Effector memory CD4-positive, alpha-beta T cell (primary cell): ENCODE measurements at regions not wholly inside any gene's neighbourhood (a gene's known extent, or its start where the extent isn't known, plus 50 kb on each side); places are given as distances from the start of the nearest gene placed in this dataset.

ENCODE experiments used
- DNase-seq, 3 donors: peaks; one replicate each; pipeline ENCODE4 v3.0.0-alpha.2; 2020
- H3K27ac ChIP-seq: 2 replicates; pipeline ENCODE4 v1.7.0; 2013; ENCODE audit warnings: mild to moderate bottlenecking, low read length, moderate library complexity; ENCODE audit not compliant: insufficient read depth, poor library complexity, severe bottlenecking
- H3K27me3 ChIP-seq: replicated peaks from 2 replicates; pipeline ENCODE4 v1.7.0; 2013; ENCODE audit warnings: mild to moderate bottlenecking, low read length; ENCODE audit not compliant: insufficient read depth, control insufficient read depth, poor library complexity, severe bottlenecking
- H3K36me3 ChIP-seq: 2 replicates; pipeline ENCODE4 v1.7.0; 2013; ENCODE audit warnings: mild to moderate bottlenecking, low read length, moderate library complexity; ENCODE audit not compliant: control insufficient read depth, insufficient read depth
- H3K4me1 ChIP-seq: 2 replicates; pipeline ENCODE4 v1.7.0; 2013; ENCODE audit warnings: low read length, mild to moderate bottlenecking; ENCODE audit not compliant: control insufficient read depth, insufficient read depth, poor library complexity, severe bottlenecking
- H3K4me3 ChIP-seq: 2 replicates; pipeline ENCODE4 v1.7.0; 2013; ENCODE audit warnings: low read length, low read depth, mild to moderate bottlenecking; ENCODE audit not compliant: insufficient read depth, poor library complexity, severe bottlenecking
- H3K9me3 ChIP-seq: 2 replicates; pipeline ENCODE4 v1.7.0; 2013; ENCODE audit warnings: mild to moderate bottlenecking, low read length, moderate library complexity; ENCODE audit not compliant: control insufficient read depth

- Histone ChIP-seq H3K4me1 (no peaks in the 10 kb centered on the region), H3K36me3 (no peaks in the 10 kb centered on the region), H3K4me3 (no peak overlapping the region), H3K9me3 (no peaks in the 10 kb centered on the region), H3K27ac (no peak overlapping the region), H3K27me3 (no peaks in the 10 kb centered on the region)
- DNase-seq: no peak
Observed at GRCh38 chr7:10688544-10688943, 285.1 kb upstream of the PHF14 start.

GRCh38 chr7:10696064-10696463 lies 277.6 kb upstream of the PHF14 start:
- Histone ChIP-seq H3K4me1 (no peaks in the 10 kb centered on the region), H3K36me3 (no peaks in the 10 kb centered on the region), H3K9me3 (no peaks in the 10 kb centered on the region), H3K27ac (no peak overlapping the region), H3K4me3 (no peak overlapping the region), H3K27me3 (no peaks in the 10 kb centered on the region)
- DNase-seq: no peak

- H3K27me3 ChIP-seq: no peaks in the 10 kb centered on the region
- no peaks in the 10 kb centered on the region for H3K36me3 ChIP-seq
- H3K4me3 ChIP-seq: no peak overlapping the region
- no peak overlapping the region for H3K27ac ChIP-seq
- no peaks in the 10 kb centered on the region for H3K4me1 ChIP-seq
- no peak for DNase-seq
- H3K9me3 ChIP-seq: no peaks in the 10 kb centered on the region
Observed at GRCh38 chr7:10703059-10703458, 270.6 kb upstream of the PHF14 start.

- Histone ChIP-seq H3K4me1 (no peaks in the 10 kb centered on the region), H3K9me3 (no peaks in the 10 kb centered on the region), H3K27me3 (no peaks in the 10 kb centered on the region), H3K27ac (no peak overlapping the region), H3K4me3 (no peak overlapping the region), H3K36me3 (no peaks in the 10 kb centered on the region)
- no peak for DNase-seq
Observed at GRCh38 chr7:10703981-10704380, 269.7 kb upstream of the PHF14 start.

- Histone ChIP-seq H3K4me3 (no peak overlapping the region), H3K4me1 (no peaks in the 10 kb centered on the region), H3K9me3 (no peaks in the 10 kb centered on the region), H3K27ac (no peak overlapping the region), H3K27me3 (no peaks in the 10 kb centered on the region), H3K36me3 (no peaks in the 10 kb centered on the region)
- no peak for DNase-seq
Observed at GRCh38 chr7:10704653-10705052, 269.0 kb upstream of the PHF14 start.

- no peak for DNase-seq
- H3K27ac ChIP-seq: no peak overlapping the region
- H3K9me3 ChIP-seq: no peaks in the 10 kb centered on the region
- H3K36me3 ChIP-seq: no peaks in the 10 kb centered on the region
- H3K4me1 ChIP-seq: no peaks in the 10 kb centered on the region
- no peaks in the 10 kb centered on the region for H3K27me3 ChIP-seq
- H3K4me3 ChIP-seq: no peak overlapping the region
Observed at GRCh38 chr7:10706875-10707493, 266.7 kb upstream of the PHF14 start.

- H3K4me3 ChIP-seq: no peak overlapping the region
Observed at GRCh38 chr7:10707519-10707918, 266.2 kb upstream of the PHF14 start.

GRCh38 chr7:10708447-10708846 lies 265.2 kb upstream of the PHF14 start:
- DNase-seq: no peak
- H3K27me3 ChIP-seq: no peaks in the 10 kb centered on the region
- no peaks in the 10 kb centered on the region for H3K36me3 ChIP-seq
- no peaks in the 10 kb centered on the region for H3K9me3 ChIP-seq
- H3K4me1 ChIP-seq: no peaks in the 10 kb centered on the region
- no peak overlapping the region for H3K27ac ChIP-seq
- H3K4me3 ChIP-seq: no peak overlapping the region

More at GRCh38 chr7:10707519-10707918, 266.2 kb upstream of the PHF14 start:
- Histone ChIP-seq H3K4me1 (no peaks in the 10 kb centered on the region), H3K27me3 (no peaks in the 10 kb centered on the region), H3K27ac (no peak overlapping the region), H3K9me3 (no peaks in the 10 kb centered on the region), H3K36me3 (no peaks in the 10 kb centered on the region)
- DNase-seq: no peak

- Histone ChIP-seq H3K4me1 (no peaks in the 10 kb centered on the region), H3K9me3 (no peaks in the 10 kb centered on the region), H3K27ac (no peak overlapping the region), H3K36me3 (no peaks in the 10 kb centered on the region), H3K4me3 (no peak overlapping the region), H3K27me3 (no peaks in the 10 kb centered on the region)
- no peak for DNase-seq
Observed at GRCh38 chr7:10718768-10719167, 254.9 kb upstream of the PHF14 start.

GRCh38 chr7:10720042-10720441 lies 253.6 kb upstream of the PHF14 start:
- H3K4me3 ChIP-seq: no peak overlapping the region

More at GRCh38 chr7:10720042-10720441, 253.6 kb upstream of the PHF14 start:
- no peaks in the 10 kb centered on the region for H3K27me3 ChIP-seq
- no peaks in the 10 kb centered on the region for H3K9me3 ChIP-seq
- H3K27ac ChIP-seq: no peak overlapping the region
- no peaks in the 10 kb centered on the region for H3K36me3 ChIP-seq
- H3K4me1 ChIP-seq: no peaks in the 10 kb centered on the region
- DNase-seq: no peak
